GM12891 (cell line): ENCODE measurements at regions not wholly inside any gene's neighbourhood (a gene's known extent, or its start where the extent isn't known, plus 50 kb on each side); places are given as distances from the start of the nearest gene placed in this dataset.

ENCODE experiments used
- PAX5 ChIP-seq: IDR thresholded peaks from 2 replicates; pipeline ENCODE4 v1.6.1; 2011; ENCODE audit warnings: low read length, moderate library complexity, mild to moderate bottlenecking; ENCODE audit not compliant: insufficient read depth, severe bottlenecking
- POLR2A ChIP-seq: IDR thresholded peaks from 2 replicates; pipeline ENCODE4 v1.6.1; 2011; ENCODE audit warnings: low read depth, low read length, control low read depth
- POLR2AphosphoS5 ChIP-seq: IDR thresholded peaks from 2 replicates; pipeline ENCODE4 v1.6.1; 2011; ENCODE audit warnings: low read depth, low read length, control low read depth
- POU2F2 ChIP-seq: IDR thresholded peaks from 2 replicates; pipeline ENCODE4 v1.6.1; 2011; ENCODE audit warnings: low read depth, mild to moderate bottlenecking, control low read depth, low read length, moderate library complexity
- TAF1 ChIP-seq: IDR thresholded peaks from 2 replicates; pipeline ENCODE4 v1.6.1; 2011; ENCODE audit warnings: low read depth, low read length, control low read depth

- TF ChIP-seq POLR2AphosphoS5 (no peak), POLR2A (no peak), TAF1 (no peak), PAX5 (no peak), POU2F2 (no peak)
These were observed 94.5 kb upstream of the GRIN2B start for GRCh38 chr12:14075797-14076393.
